Panc1 (cell line): ENCODE measurements at regions not wholly inside any gene's neighbourhood (a gene's known extent, or its start where the extent isn't known, plus 50 kb on each side); places are given as distances from the start of the nearest gene placed in this dataset.

Experiments
- CTCF ChIP-seq: fragments of 450-650 bp; IDR thresholded peaks from 2 replicates; pipeline ENCODE4 v1.5.1; 2017; ENCODE audit warnings: mild to moderate bottlenecking
- POLR2AphosphoS5 ChIP-seq: IDR thresholded peaks from 2 replicates; pipeline ENCODE4 v1.6.1; 2012; ENCODE audit warnings: mild to moderate bottlenecking, low read depth, low read length, moderate library complexity
- TF ChIP-seq, protein P1 (sequence below), 2 experiments: IDR thresholded peaks; 2 replicates each; pipeline ENCODE4 v1.6.1; 2011 to 2012; ENCODE audit warnings: low read depth in 2 of 2, control low read depth in 1 of 2, low read length in 1 of 2, mild to moderate bottlenecking in 1 of 2, moderate library complexity in 1 of 2; ENCODE audit not compliant: insufficient read depth in 1 of 2

DNA sequence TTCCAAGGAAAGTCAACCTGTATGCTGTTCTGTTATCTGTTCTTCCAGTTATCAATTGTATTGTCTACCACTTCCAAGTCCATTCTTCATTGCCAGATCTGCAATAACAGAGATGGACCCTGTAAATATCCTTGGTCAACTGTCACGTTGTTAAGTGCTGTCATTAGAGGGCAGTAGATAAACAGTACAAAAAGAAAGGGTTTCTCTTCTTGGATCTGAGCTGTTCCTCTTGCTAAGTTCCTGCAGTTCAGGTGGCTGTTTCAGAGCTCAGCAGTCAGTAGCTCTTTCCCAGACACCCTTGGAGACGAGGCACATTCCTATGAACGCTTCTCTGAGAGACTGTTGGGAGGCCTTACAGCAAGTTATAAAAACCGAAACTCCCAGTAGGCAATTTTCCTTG, 957.1 kb upstream of the CHAC2 start:
- TF ChIP-seq CTCF (peak; percentile 18; the same call in 1 of the 2 replicates), POLR2AphosphoS5 (no peak)
- TF ChIP-seq, protein P1, sequence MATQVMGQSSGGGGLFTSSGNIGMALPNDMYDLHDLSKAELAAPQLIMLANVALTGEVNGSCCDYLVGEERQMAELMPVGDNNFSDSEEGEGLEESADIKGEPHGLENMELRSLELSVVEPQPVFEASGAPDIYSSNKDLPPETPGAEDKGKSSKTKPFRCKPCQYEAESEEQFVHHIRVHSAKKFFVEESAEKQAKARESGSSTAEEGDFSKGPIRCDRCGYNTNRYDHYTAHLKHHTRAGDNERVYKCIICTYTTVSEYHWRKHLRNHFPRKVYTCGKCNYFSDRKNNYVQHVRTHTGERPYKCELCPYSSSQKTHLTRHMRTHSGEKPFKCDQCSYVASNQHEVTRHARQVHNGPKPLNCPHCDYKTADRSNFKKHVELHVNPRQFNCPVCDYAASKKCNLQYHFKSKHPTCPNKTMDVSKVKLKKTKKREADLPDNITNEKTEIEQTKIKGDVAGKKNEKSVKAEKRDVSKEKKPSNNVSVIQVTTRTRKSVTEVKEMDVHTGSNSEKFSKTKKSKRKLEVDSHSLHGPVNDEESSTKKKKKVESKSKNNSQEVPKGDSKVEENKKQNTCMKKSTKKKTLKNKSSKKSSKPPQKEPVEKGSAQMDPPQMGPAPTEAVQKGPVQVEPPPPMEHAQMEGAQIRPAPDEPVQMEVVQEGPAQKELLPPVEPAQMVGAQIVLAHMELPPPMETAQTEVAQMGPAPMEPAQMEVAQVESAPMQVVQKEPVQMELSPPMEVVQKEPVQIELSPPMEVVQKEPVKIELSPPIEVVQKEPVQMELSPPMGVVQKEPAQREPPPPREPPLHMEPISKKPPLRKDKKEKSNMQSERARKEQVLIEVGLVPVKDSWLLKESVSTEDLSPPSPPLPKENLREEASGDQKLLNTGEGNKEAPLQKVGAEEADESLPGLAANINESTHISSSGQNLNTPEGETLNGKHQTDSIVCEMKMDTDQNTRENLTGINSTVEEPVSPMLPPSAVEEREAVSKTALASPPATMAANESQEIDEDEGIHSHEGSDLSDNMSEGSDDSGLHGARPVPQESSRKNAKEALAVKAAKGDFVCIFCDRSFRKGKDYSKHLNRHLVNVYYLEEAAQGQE (IDR thresholded peaks at IDR 0.05; ENCODE audit: insufficient read depth in 1 of 2, low read depth in 2 of 2, low read length in 1 of 2), result no peak
